KBM-7 (cell line): ENCODE measurements at regions not wholly inside any gene's neighbourhood (a gene's known extent, or its start where the extent isn't known, plus 50 kb on each side); places are given as distances from the start of the nearest gene placed in this dataset.
"Not testable (repeated sequence)": the region's sequence is repeated elsewhere in the genome, so short reads cannot be mapped to it uniquely, and the experiment has no call there.

ENCODE experiments used
- DNase-seq: peaks from one replicate; pipeline ENCODE4 v3.0.0-alpha.2; 2015
- in situ Hi-C: fragments of 300-500 bp; cut with MboI; formaldehyde crosslinking; loops from 2 replicates; pipeline ENCODE4 v1.14.3; 2020; ENCODE audit warnings: low sequenced_read_pairs, low pct_unique_long_range_greater_than_20kb, mixed read lengths

- in situ Hi-C loops, result no loop called here
- no peak for DNase-seq
These were observed 743.3 kb downstream of the PLOD2 start for GRCh38 chr3:145417678-145418077.

- no peak for DNase-seq
- in situ Hi-C loops, result no loop called here
These were observed 738.4 kb downstream of the PLOD2 start for GRCh38 chr3:145422556-145422955.

GRCh38 chr3:145427355-145427754 lies 733.6 kb downstream of the PLOD2 start:
- DNase-seq, result no peak
- in situ Hi-C loops, result no loop called here

GRCh38 chr3:145429546-145429945 lies 731.4 kb downstream of the PLOD2 start:
- no peak for DNase-seq
- in situ Hi-C loops, result no loop called here

- DNase-seq, result no peak
- in situ Hi-C loops, result no loop called here
These were observed 712.5 kb downstream of the PLOD2 start for GRCh38 chr3:145448436-145448835.

- in situ Hi-C loops, result no loop called here
- no peak for DNase-seq
These were observed 710.8 kb downstream of the PLOD2 start for GRCh38 chr3:145450018-145450682.

- in situ Hi-C loops, result no loop called here
- DNase-seq, result no peak
These were observed 703.0 kb downstream of the PLOD2 start for GRCh38 chr3:145457825-145458552.

- DNase-seq, in situ Hi-C loops: not testable (repeated sequence)
These were observed 701.3 kb downstream of the PLOD2 start for GRCh38 chr3:145459681-145460080.

GRCh38 chr3:145471976-145472375 lies 689.0 kb downstream of the PLOD2 start:
- no peak for DNase-seq
- in situ Hi-C loops, result no loop called here

GRCh38 chr3:145482735-145483134 lies 678.2 kb downstream of the PLOD2 start:
- DNase-seq, in situ Hi-C loops: not testable (repeated sequence)

GRCh38 chr3:145483992-145484391 lies 677.0 kb downstream of the PLOD2 start:
- in situ Hi-C loops, result no loop called here
- DNase-seq, result no peak

GRCh38 chr3:145489011-145489410 lies 672.0 kb downstream of the PLOD2 start:
- in situ Hi-C loops, result no loop called here

GRCh38 chr3:145490088-145491048 lies 670.6 kb downstream of the PLOD2 start:
- in situ Hi-C loops, result no loop called here

More at GRCh38 chr3:145489011-145489410, 672.0 kb downstream of the PLOD2 start:
- no peak for DNase-seq

GRCh38 chr3:145492456-145492855 lies 668.5 kb downstream of the PLOD2 start:
- in situ Hi-C loops, result no loop called here
- DNase-seq, result no peak

More at GRCh38 chr3:145490088-145491048, 670.6 kb downstream of the PLOD2 start:
- DNase-seq, result no peak

GRCh38 chr3:145517416-145517815 lies 643.6 kb downstream of the PLOD2 start:
- DNase-seq, in situ Hi-C loops: not testable (repeated sequence)

- DNase-seq, result no peak
- in situ Hi-C loops, result no loop called here
These were observed 642.3 kb downstream of the PLOD2 start for GRCh38 chr3:145518639-145519038.

GRCh38 chr3:145519398-145520047 lies 641.5 kb downstream of the PLOD2 start:
- in situ Hi-C loops, result no loop called here
- no peak for DNase-seq

- DNase-seq, result no peak
- in situ Hi-C loops, result no loop called here
These were observed 638.8 kb downstream of the PLOD2 start for GRCh38 chr3:145522179-145522578.
